Cardiac muscle cell (in vitro differentiated cells and primary cell): ENCODE measurements at regions not wholly inside any gene's neighbourhood (a gene's known extent, or its start where the extent isn't known, plus 50 kb on each side); places are given as distances from the start of the nearest gene placed in this dataset.

Experiments used
- DNase-seq, 2 donors: peaks; one replicate each; pipeline versions ENCODE4 v3.0.0 to v3.0.0-alpha.2; 2010 to 2017; ENCODE audit warnings: low read depth in 1 of 2, low spot score in 1 of 2
- H3K27ac ChIP-seq: fragments of 200-600 bp; sonication (generic); 2 replicates; pipeline ENCODE4 v1.5.1; 2016
- H3K27me3 ChIP-seq: fragments of 200-600 bp; sonication (generic); 2 replicates; pipeline ENCODE4 v1.6.0; 2016; ENCODE audit warnings: control low read depth
- H3K36me3 ChIP-seq: fragments of 200-600 bp; sonication (generic); 2 replicates; pipeline ENCODE4 v1.5.1; 2016; ENCODE audit warnings: control low read depth
- H3K4me1 ChIP-seq: fragments of 200-600 bp; sonication (generic); 2 replicates; pipeline ENCODE4 v1.8.1; 2017; ENCODE audit warnings: low read depth, mild to moderate bottlenecking, mixed run types
- H3K4me3 ChIP-seq: fragments of 200-600 bp; sonication (generic); 2 replicates; pipeline ENCODE4 v1.5.1; 2016; ENCODE audit warnings: mild to moderate bottlenecking
- H3K9me3 ChIP-seq: fragments of 200-600 bp; sonication (generic); 2 replicates; pipeline ENCODE4 v1.5.1; 2017; ENCODE audit warnings: low read depth, mild to moderate bottlenecking, control low read depth
- TF ChIP-seq, protein P1 (sequence below): IDR thresholded peaks from 2 replicates; pipeline ENCODE4 v1.5.1; 2012; ENCODE audit warnings: low read depth, mild to moderate bottlenecking, low read length

DNA sequence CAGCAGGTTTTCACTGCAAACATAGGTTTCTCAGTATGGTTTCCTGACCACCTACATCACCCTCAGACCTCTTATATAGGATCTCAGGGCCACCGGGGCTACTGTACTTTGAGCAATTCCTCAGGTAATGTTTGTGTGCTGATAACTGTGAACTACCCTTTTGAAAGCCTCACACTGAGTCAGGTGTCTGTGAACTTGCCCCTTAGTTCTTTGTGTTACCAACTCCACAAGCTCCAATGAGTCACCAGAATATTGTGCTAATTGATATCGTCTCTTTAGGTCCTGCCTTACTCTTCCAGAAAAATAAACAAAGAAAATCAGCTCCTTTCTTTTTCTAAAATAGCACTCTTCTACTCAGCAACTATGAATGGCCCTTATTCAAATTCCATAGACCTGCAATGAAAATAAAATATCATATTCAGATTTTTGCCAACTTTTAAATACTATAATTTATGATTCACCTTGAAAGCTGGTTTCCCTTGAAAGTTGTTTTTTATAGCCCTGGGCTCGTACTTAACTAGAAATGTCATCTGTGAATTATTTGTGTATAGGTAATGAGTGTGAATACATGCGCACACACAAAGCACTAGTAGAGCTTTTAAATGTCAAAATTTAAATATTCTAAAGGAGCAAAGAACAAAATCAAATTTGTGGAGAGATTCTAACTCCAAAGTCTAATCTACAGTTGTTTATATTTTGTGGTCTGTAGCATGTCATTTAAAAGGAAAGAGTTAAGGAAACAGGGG lies 88.1 kb upstream of the WARS2 start:
- no peak overlapping the region for H3K27ac ChIP-seq
- TF ChIP-seq, protein P1, sequence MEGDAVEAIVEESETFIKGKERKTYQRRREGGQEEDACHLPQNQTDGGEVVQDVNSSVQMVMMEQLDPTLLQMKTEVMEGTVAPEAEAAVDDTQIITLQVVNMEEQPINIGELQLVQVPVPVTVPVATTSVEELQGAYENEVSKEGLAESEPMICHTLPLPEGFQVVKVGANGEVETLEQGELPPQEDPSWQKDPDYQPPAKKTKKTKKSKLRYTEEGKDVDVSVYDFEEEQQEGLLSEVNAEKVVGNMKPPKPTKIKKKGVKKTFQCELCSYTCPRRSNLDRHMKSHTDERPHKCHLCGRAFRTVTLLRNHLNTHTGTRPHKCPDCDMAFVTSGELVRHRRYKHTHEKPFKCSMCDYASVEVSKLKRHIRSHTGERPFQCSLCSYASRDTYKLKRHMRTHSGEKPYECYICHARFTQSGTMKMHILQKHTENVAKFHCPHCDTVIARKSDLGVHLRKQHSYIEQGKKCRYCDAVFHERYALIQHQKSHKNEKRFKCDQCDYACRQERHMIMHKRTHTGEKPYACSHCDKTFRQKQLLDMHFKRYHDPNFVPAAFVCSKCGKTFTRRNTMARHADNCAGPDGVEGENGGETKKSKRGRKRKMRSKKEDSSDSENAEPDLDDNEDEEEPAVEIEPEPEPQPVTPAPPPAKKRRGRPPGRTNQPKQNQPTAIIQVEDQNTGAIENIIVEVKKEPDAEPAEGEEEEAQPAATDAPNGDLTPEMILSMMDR, result no peak
- no peaks in the 10 kb centered on the region for H3K36me3 ChIP-seq
- no peak for DNase-seq
- peaks cover 15% of the 10 kb centered on the region for H3K4me1 ChIP-seq
- H3K9me3 ChIP-seq, result no peaks in the 10 kb centered on the region
- H3K4me3 ChIP-seq, result no peak overlapping the region
- H3K27me3 ChIP-seq, result no peaks in the 10 kb centered on the region

DNA sequence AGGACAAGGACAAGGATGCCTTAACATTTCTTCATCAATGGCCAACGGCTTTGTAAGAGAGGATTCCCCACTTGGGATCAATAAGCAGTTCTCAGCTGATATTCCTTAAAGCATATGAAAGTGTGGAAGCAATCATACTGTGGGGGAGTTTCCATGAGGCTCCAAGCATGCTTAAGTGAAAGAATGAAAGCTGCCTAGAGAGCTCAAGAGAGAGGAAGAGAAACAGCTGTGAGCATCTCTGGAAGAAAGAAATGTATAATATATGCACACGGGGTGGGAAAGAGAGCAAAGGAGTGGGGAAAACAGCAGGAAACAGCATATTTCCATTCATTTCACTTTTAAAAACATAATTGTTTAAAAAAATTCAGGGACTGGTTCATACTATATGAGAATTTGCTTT lies 94.7 kb upstream of the WARS2 start:
- Histone ChIP-seq H3K27me3 (no peaks in the 10 kb centered on the region), H3K27ac (no peak overlapping the region), H3K36me3 (no peaks in the 10 kb centered on the region), H3K4me3 (no peak overlapping the region), H3K9me3 (no peaks in the 10 kb centered on the region), H3K4me1 (no peaks in the 10 kb centered on the region)
- DNase-seq, result no peak
- TF ChIP-seq, protein P1, result no peak

DNA sequence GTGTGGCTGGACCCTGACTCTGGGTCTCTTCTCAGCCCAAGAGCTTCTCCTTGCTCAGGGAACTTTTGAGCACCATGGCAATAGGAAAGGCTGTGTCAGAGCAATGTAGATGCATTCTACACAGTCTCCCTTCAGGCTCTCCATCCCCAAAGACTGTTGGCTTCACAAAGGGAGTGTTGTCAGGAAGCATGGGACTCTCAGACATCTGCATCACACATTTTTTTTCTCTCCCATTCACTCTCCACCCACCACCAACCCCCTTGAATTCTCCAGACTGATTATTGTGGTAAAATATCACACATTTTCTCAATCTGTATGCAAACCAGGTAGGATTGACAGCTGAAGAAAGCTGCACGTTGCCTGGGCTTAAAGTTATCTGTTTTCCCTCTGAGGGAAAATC lies 105.4 kb upstream of the WARS2 start:
- Histone ChIP-seq H3K36me3 (no peaks in the 10 kb centered on the region), H3K4me1 (peaks cover 6% of the 10 kb centered on the region), H3K27me3 (no peaks in the 10 kb centered on the region), H3K9me3 (no peaks in the 10 kb centered on the region), H3K4me3 (no peak overlapping the region), H3K27ac (no peak overlapping the region)
- TF ChIP-seq, protein P1, result no peak
- no peak for DNase-seq

DNA sequence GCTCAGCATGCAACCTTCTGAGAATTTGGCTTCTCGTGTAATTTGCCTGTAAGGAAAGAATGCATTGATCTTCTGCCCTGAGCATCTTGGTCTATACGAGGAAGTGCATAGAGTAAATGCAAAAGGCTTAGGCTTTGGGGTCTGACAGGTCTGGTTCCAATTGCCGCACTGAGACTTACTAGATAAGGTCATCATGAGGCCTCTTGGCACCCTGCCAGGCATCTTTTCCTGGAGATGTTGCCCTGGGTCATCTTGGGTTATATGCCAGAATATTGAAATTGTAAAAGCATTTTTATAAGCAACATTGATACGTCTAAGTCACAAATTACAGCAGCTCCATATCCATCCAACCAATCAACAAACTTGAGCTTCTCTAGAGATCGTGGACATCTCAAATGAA lies 108.8 kb upstream of the WARS2 start:
- Histone ChIP-seq H3K9me3 (no peaks in the 10 kb centered on the region), H3K27me3 (no peaks in the 10 kb centered on the region), H3K4me1 (peaks cover 6% of the 10 kb centered on the region), H3K27ac (no peak overlapping the region), H3K36me3 (no peaks in the 10 kb centered on the region), H3K4me3 (no peak overlapping the region)
- no peak for DNase-seq
- TF ChIP-seq, protein P1, result no peak

DNA sequence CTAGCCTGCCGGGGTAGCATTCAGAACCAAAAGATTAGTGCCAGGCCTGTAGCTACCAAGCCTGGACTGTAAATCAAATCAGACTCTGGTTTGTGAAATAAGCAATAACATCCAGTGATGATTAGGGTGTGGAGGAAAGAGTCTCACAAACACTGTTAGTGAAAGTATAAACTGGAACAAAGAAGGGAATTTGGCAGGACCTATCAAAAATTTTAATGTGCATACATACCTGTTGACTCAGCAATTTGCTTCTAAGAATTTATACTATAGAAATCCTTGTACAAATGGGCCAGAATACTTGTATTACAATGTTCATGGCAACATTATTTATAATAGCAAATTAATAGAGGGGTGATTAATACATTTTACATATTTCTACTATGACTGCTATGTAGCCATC lies 109.8 kb upstream of the WARS2 start:
- no peak for DNase-seq
- H3K27ac ChIP-seq, result no peak overlapping the region
- H3K4me1 ChIP-seq, result peaks cover 6% of the 10 kb centered on the region

More for the DNA sequence above, 109.8 kb upstream of the WARS2 start:
- no peaks in the 10 kb centered on the region for H3K9me3 ChIP-seq
- H3K36me3 ChIP-seq, result no peaks in the 10 kb centered on the region
- no peak overlapping the region for H3K4me3 ChIP-seq
- TF ChIP-seq, protein P1, result no peak
- no peaks in the 10 kb centered on the region for H3K27me3 ChIP-seq
